GM12875 (cell line): ENCODE measurements at regions not wholly inside any gene's neighbourhood (a gene's known extent, or its start where the extent isn't known, plus 50 kb on each side); places are given as distances from the start of the nearest gene placed in this dataset.
"Not testable (repeated sequence)": the region's sequence is repeated elsewhere in the genome, so short reads cannot be mapped to it uniquely, and the experiment has no call there.

Experiments
- H3K4me3 ChIP-seq: one replicate; pipeline ENCODE4 v1.5.1; 2011; ENCODE audit warnings: low read depth, low read length, control low read depth
- TF ChIP-seq, protein P1 (sequence below): IDR thresholded peaks from 2 replicates; pipeline ENCODE4 v1.5.1; 2011; ENCODE audit warnings: low read depth, mild to moderate bottlenecking, control low read depth, inconsistent platforms, low read length, moderate library complexity, borderline replicate concordance; ENCODE audit not compliant: insufficient read depth

DNA sequence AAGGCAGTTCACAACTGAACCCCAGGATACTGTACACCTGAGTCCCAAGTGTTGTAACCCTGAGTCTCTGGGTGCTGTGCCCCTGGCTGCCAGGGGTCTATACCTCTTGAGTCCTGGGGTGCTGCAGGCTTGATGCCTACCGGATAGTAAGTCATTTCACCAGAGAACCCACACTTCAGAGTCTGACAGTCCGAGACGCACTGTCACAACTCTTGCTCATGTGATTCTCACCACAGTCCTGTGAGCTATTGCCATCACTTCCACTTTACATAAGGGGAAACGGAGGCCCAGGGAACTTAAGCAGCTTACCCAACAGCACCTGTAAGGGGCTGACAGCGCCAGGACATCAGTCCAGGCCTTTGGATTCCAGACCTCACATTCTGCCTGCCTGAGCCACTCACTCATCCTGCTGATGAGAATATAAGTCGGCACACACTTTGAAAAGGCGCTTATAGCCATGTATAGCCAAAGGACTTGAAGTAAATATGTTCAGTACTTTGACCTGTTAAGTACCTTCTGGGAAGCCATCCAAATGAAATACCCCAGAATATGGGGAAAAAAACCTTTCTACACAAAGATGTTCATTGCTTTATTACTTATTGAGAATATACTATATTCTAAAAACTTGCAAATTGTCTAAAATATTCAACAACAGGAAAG is 180.7 kb upstream of the ID2 start:
- H3K4me3 ChIP-seq: no peak overlapping the region
- TF ChIP-seq, protein P1, sequence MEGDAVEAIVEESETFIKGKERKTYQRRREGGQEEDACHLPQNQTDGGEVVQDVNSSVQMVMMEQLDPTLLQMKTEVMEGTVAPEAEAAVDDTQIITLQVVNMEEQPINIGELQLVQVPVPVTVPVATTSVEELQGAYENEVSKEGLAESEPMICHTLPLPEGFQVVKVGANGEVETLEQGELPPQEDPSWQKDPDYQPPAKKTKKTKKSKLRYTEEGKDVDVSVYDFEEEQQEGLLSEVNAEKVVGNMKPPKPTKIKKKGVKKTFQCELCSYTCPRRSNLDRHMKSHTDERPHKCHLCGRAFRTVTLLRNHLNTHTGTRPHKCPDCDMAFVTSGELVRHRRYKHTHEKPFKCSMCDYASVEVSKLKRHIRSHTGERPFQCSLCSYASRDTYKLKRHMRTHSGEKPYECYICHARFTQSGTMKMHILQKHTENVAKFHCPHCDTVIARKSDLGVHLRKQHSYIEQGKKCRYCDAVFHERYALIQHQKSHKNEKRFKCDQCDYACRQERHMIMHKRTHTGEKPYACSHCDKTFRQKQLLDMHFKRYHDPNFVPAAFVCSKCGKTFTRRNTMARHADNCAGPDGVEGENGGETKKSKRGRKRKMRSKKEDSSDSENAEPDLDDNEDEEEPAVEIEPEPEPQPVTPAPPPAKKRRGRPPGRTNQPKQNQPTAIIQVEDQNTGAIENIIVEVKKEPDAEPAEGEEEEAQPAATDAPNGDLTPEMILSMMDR: no peak

DNA sequence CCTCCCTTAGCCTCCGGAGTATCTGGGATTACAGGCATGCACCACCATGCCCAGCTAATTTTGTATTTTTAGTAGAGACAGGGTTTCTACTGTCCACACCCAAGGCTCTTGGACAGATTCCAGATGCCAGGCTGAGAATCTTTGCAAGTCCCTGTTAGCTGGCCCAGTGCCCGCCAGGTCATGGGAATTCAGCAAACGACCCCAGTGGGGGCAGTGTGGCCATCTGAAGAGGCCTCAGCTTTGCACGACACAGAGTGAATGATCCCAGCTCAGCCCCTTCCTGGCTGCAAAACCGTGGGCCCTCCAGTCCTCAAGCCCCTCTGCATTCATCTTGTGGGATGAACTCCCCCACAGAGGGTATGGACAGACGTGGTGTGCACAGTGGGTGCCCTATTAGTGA is 179.5 kb upstream of the ID2 start:
- no peak overlapping the region for H3K4me3 ChIP-seq
- TF ChIP-seq, protein P1: no peak

DNA sequence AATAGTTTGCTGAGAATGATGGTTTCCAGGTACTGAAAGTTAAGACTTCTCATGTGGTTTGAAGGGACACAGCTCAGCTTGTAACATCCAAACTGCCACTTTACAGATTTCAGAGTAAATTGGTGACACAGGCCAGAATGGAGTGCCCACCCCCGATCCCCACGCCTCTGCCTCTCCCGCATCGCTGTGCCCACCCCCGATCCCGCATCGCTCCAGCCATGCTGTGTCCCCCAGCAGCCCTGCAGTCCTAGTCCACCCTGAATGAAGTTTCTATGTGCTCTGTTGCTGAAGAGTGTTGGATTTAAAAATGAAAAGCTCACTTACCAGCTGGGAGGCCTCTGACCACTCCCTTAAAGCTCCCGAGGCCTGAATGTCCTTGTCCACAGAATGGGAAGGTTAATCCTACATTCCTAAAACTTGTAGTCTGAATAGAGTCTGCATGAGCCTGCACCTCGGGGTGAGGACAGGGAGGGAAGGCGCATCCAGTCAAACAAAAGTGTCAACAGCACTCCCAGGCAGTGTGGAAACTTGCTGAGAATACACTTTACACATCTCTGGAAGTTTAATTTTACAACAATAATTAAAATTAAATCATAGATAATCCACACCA is 176.4 kb upstream of the ID2 start:
- H3K4me3 ChIP-seq: no peak overlapping the region
- TF ChIP-seq, protein P1: no peak

DNA sequence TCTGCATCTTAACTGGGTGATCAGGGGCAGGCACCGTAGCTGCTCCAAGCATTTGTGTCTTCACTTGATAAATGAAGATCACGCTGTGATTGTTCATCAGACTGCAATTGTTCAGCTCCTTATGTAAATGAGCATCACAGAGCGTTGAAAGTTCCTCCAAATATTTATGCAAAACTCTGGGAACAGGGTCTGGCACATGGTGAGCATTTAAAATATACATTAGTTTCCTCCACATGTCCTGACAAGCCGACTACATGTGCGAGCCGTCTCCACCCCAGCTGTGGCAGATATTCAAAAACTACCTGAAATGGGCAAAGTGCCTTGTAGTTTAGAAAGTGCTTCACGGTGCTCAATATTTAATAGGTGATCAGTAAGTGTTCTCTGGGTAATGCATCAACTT is 175.1 kb upstream of the ID2 start:
- no peak overlapping the region for H3K4me3 ChIP-seq
- TF ChIP-seq, protein P1: no peak

DNA sequence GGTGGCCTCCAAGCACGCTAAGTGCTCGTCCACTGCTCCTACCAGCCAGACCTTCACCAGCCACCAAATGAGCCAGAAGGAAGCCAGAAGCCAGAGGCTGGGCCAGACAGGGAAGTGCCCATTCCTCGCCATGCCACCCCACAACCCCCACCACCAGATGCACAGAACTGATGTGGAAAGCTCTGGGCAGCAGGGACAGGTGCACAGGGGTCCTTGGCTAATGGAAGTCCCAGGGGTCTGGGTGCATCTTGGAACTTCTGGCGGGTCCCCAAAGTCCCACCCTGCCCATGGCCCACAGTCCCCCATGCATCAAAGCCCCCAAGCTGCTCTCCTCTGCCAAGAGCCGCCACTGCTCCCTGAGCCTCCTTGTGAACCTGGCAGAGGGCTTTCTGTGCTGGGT is 173.1 kb upstream of the ID2 start:
- TF ChIP-seq, protein P1: no peak
- no peak overlapping the region for H3K4me3 ChIP-seq

DNA sequence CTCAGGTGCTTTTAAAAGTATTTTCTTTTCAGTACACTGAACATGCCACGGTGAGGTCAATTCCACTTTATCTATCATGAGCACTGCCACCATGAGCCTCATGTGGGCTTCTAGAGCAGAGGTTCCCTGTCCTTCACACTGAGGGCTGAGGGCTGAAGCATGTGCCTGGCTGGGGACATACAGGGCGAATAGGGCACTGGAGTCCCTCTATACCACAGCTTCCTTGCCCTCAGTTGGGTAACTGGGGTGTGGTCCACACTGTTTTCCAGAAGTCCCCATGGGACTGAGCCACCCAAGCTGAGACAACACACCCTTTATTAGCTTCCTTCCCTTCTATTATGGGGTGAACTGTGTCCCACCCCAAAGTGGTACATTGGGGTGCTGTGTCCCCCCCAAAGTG is 172.2 kb upstream of the ID2 start:
- no peak overlapping the region for H3K4me3 ChIP-seq
- TF ChIP-seq, protein P1: no peak

DNA sequence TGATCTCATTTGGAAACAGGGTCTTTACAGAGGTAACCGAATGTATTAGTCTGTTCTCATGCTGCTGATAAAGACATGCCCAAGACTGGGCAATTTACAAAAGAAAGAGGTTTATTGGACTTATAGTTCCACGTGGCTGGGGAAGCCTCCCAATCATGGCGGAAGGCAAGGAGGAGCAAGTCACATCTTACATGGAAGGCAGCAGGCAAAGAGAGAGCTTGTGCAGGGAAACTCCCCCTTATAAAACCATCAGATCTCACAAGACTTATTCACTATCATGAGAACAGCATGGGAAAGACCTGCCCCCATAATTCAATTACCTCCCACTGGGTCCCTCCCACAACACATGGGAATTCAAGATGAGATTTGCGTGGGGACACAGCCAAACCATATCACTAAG is 171.8 kb upstream of the ID2 start:
- not testable (repeated sequence) for H3K4me3 ChIP-seq
